AG04450 (cell line): ENCODE measurements at regions not wholly inside any gene's neighbourhood (a gene's known extent, or its start where the extent isn't known, plus 50 kb on each side); places are given as distances from the start of the nearest gene placed in this dataset.

Experiments used
- CTCF ChIA-PET: fragments of 300-600, 350-600 bp; formaldehyde crosslinking; extraction: SDS; loops from one replicate; lab custom pipeline; 2022; ENCODE audit warnings: antibody characterized with exemption, inconsistent platforms; lab: Charles Lee
- POLR2A ChIA-PET: fragments of 350-600 bp; formaldehyde crosslinking; extraction: SDS; loops from one replicate; lab custom pipeline; 2021; ENCODE audit warnings: antibody characterized with exemption, inconsistent platforms; lab: Yijun Ruan, JAX
- DNase-seq: peaks from one replicate; pipeline ENCODE4 v3.0.0-alpha.2; 2011; ENCODE audit warnings: low read depth, low spot score
- H3K27ac ChIP-seq: one replicate; pipeline ENCODE4 v1.5.1; 2012; ENCODE audit warnings: low read depth, low read length, control low read depth
- H3K27me3 ChIP-seq: one replicate; pipeline ENCODE4 v1.6.0; 2012; ENCODE audit warnings: low read length; ENCODE audit not compliant: control insufficient read depth, insufficient read depth
- H3K4me3 ChIP-seq: 2 replicates; pipeline ENCODE4 v1.5.1; 2011; ENCODE audit warnings: mild to moderate bottlenecking, low read depth, low read length, control low read depth
- H3K9me3 ChIP-seq: 2 replicates; pipeline ENCODE4 v1.5.1; 2012; ENCODE audit warnings: low read length; ENCODE audit not compliant: control insufficient read depth, insufficient read depth
- TF ChIP-seq, protein P1 (sequence below): IDR thresholded peaks from 2 replicates; pipeline ENCODE4 v1.5.1; 2011; ENCODE audit warnings: low read depth, low read length, control low read depth, inconsistent platforms

- POLR2A ChIA-PET, result no interaction called here
- Histone ChIP-seq H3K9me3 (no peaks in the 10 kb centered on the region), H3K4me3 (no peak overlapping the region), H3K27ac (no peak overlapping the region), H3K27me3 (peaks cover 47% of the 10 kb centered on the region)
- DNase-seq, result no peak
- CTCF ChIA-PET, result no interaction called here
- TF ChIP-seq, protein P1, sequence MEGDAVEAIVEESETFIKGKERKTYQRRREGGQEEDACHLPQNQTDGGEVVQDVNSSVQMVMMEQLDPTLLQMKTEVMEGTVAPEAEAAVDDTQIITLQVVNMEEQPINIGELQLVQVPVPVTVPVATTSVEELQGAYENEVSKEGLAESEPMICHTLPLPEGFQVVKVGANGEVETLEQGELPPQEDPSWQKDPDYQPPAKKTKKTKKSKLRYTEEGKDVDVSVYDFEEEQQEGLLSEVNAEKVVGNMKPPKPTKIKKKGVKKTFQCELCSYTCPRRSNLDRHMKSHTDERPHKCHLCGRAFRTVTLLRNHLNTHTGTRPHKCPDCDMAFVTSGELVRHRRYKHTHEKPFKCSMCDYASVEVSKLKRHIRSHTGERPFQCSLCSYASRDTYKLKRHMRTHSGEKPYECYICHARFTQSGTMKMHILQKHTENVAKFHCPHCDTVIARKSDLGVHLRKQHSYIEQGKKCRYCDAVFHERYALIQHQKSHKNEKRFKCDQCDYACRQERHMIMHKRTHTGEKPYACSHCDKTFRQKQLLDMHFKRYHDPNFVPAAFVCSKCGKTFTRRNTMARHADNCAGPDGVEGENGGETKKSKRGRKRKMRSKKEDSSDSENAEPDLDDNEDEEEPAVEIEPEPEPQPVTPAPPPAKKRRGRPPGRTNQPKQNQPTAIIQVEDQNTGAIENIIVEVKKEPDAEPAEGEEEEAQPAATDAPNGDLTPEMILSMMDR, result no peak
Observed at GRCh38 chr16:86051368-86052114, 152.6 kb downstream of the IRF8 start.

- TF ChIP-seq, protein P1, result no peak
- peaks cover 41% of the 10 kb centered on the region for H3K27me3 ChIP-seq
- CTCF ChIA-PET, result no interaction called here
- H3K27ac ChIP-seq, result no peak overlapping the region
- no peak for DNase-seq
- POLR2A ChIA-PET, result no interaction called here
- no peaks in the 10 kb centered on the region for H3K9me3 ChIP-seq
- no peak overlapping the region for H3K4me3 ChIP-seq
Observed at GRCh38 chr16:86052115-86052670, 153.2 kb downstream of the IRF8 start.

DNA sequence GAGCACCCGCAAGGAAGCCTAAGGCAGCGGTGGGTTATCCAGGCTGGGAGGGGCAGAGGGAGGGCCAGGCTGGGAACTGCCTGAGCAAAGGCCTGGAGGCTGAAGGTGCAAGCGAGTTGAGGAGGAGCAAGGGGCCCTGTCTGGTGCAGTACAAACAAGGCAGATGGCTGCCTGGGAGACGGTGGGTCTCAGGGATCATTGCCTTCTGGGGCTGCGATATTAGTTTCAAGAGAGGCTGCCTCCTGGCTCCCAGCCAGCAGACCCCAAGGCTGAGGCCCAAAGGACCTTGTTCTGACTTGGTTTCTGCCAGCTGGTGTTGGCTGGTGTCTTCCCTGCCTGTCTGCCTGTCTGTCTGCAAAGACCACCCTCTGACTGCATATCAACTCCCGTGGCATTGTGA is 154.0 kb downstream of the IRF8 start:
- H3K4me3 ChIP-seq, result no peak overlapping the region
- no peak for DNase-seq
- TF ChIP-seq, protein P1, result no peak
- ChIA-PET POLR2A (no interaction called here), CTCF (no interaction called here)
- no peaks in the 10 kb centered on the region for H3K9me3 ChIP-seq
- no peak overlapping the region for H3K27ac ChIP-seq
- peaks cover 34% of the 10 kb centered on the region for H3K27me3 ChIP-seq

GRCh38 chr16:86059253-86060171 is 160.6 kb downstream of the IRF8 start:
- H3K27ac ChIP-seq, result no peak overlapping the region
- peaks cover 39% of the 10 kb centered on the region for H3K27me3 ChIP-seq
- TF ChIP-seq, protein P1, result no peak
- ChIA-PET CTCF (interaction anchor here (0.8 kb wide), 1 partner anchor 15 kb away, joined by 4 read pairs; no protein-coding TSS in a partner anchor), POLR2A (no interaction called here)
- H3K4me3 ChIP-seq, result no peak overlapping the region
- H3K9me3 ChIP-seq, result no peaks in the 10 kb centered on the region
- no peak for DNase-seq
